ENCODE measurements at regions not wholly inside any gene's neighbourhood (a gene's known extent, or its start where the extent isn't known, plus 50 kb on each side); places are given as distances from the start of the nearest gene placed in this dataset.

GRCh38 chr7:10082896-10083295 lies 890.8 kb upstream of the PHF14 start:
- Histone ChIP-seq H3K27ac (no peak overlapping the region), H3K4me2 (no peak overlapping the region), H3K9me2 (replicated peaks; ENCODE audit: insufficient read depth) (no peaks in the 10 kb centered on the region), H3K36me3 (replicated peaks; ENCODE audit: insufficient read depth, low read depth) (no peaks in the 10 kb centered on the region), H3K79me2 (no peaks in the 10 kb centered on the region), H3K4me1 (ENCODE audit: insufficient read depth) (no peaks in the 10 kb centered on the region), H3K27me3 (no peaks in the 10 kb centered on the region), H3K9me3 (ENCODE audit: low read depth) (no peaks in the 10 kb centered on the region), H4K20me1 (ENCODE audit: insufficient read depth, poor library complexity, severe bottlenecking) (no peaks in the 10 kb centered on the region), H3K4me3 (no peak overlapping the region), H2AFZ (no peak overlapping the region)
- no peak for DNase-seq (ENCODE audit: low spot score)
- 73% methylated on average over 4 of the region's 4 CpGs for WGBS (ENCODE audit: low lambda C conversion rate, missing lambda C conversion rate)
- TF ChIP-seq EZH2 (IDR thresholded peaks at IDR 0.05; ENCODE audit: borderline replicate concordance) (no peak), EZH2phosphoT487 (IDR thresholded peaks at IDR 0.05; ENCODE audit: low read depth, severe bottlenecking, unreplicated experiment) (no peak)
- TF ChIP-seq, protein P1, sequence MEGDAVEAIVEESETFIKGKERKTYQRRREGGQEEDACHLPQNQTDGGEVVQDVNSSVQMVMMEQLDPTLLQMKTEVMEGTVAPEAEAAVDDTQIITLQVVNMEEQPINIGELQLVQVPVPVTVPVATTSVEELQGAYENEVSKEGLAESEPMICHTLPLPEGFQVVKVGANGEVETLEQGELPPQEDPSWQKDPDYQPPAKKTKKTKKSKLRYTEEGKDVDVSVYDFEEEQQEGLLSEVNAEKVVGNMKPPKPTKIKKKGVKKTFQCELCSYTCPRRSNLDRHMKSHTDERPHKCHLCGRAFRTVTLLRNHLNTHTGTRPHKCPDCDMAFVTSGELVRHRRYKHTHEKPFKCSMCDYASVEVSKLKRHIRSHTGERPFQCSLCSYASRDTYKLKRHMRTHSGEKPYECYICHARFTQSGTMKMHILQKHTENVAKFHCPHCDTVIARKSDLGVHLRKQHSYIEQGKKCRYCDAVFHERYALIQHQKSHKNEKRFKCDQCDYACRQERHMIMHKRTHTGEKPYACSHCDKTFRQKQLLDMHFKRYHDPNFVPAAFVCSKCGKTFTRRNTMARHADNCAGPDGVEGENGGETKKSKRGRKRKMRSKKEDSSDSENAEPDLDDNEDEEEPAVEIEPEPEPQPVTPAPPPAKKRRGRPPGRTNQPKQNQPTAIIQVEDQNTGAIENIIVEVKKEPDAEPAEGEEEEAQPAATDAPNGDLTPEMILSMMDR (IDR thresholded peaks at IDR 0.05; ENCODE audit: poor library complexity), result no peak

- Histone ChIP-seq H3K4me3 (no peak overlapping the region), H3K27me3 (no peaks in the 10 kb centered on the region), H4K20me1 (ENCODE audit: insufficient read depth, poor library complexity, severe bottlenecking) (no peaks in the 10 kb centered on the region), H3K9me3 (ENCODE audit: low read depth) (no peaks in the 10 kb centered on the region), H3K9me2 (replicated peaks; ENCODE audit: insufficient read depth) (no peaks in the 10 kb centered on the region), H3K79me2 (no peaks in the 10 kb centered on the region), H2AFZ (no peak overlapping the region), H3K27ac (no peak overlapping the region), H3K36me3 (replicated peaks; ENCODE audit: insufficient read depth, low read depth) (no peaks in the 10 kb centered on the region), H3K4me1 (ENCODE audit: insufficient read depth) (no peaks in the 10 kb centered on the region), H3K4me2 (no peak overlapping the region)
- WGBS (ENCODE audit: low lambda C conversion rate, missing lambda C conversion rate), result 48% methylated on average over 4 of the region's 4 CpGs
- TF ChIP-seq, protein P1 (IDR thresholded peaks at IDR 0.05; ENCODE audit: poor library complexity), result no peak
- TF ChIP-seq EZH2 (IDR thresholded peaks at IDR 0.05; ENCODE audit: borderline replicate concordance), result no peak
- no peak for DNase-seq (ENCODE audit: low spot score)
Measured at GRCh38 chr7:10083766-10084165, 889.9 kb upstream of the PHF14 start.

DNA sequence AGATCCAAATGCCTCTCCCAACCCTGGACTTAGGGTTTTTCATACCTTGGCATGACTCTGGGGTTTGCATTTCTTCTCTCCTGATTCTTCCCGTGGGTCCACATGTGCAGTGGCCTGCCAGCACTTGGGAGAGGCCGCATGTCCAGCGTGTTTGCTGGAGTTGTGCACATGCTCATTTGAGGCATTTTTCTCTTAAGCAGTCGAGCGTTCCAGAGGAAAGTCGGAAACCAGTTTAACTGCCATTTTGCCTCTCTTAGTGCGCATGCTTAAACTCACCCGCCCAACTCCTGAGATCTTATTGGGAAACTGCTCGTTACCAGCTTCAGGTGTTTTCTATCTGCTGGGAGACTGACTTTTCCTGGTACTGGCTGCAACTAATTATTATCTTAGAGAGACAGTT lies 888.4 kb upstream of the PHF14 start:
- TF ChIP-seq EZH2 (IDR thresholded peaks at IDR 0.05; ENCODE audit: borderline replicate concordance) (no peak), EZH2phosphoT487 (IDR thresholded peaks at IDR 0.05; ENCODE audit: low read depth, severe bottlenecking, unreplicated experiment) (no peak)
- TF ChIP-seq, protein P1 (IDR thresholded peaks at IDR 0.05; ENCODE audit: poor library complexity), result no peak
- no peaks in the 10 kb centered on the region for H3K9me3 ChIP-seq (ENCODE audit: low read depth)
- H3K79me2 ChIP-seq, result no peaks in the 10 kb centered on the region
- H4K20me1 ChIP-seq (ENCODE audit: insufficient read depth, poor library complexity, severe bottlenecking), result no peaks in the 10 kb centered on the region
- H3K27me3 ChIP-seq, result no peaks in the 10 kb centered on the region
- no peak overlapping the region for H3K27ac ChIP-seq
- DNase-seq (ENCODE audit: low spot score), result no peak
- H3K4me1 ChIP-seq (ENCODE audit: insufficient read depth), result no peaks in the 10 kb centered on the region
- no peak overlapping the region for H3K4me2 ChIP-seq
- no peak overlapping the region for H3K4me3 ChIP-seq
- WGBS (ENCODE audit: low lambda C conversion rate, missing lambda C conversion rate), result 90% methylated on average over 9 of the region's 9 CpGs
- no peaks in the 10 kb centered on the region for H3K9me2 ChIP-seq (replicated peaks; ENCODE audit: insufficient read depth)
- H2AFZ ChIP-seq, result no peak overlapping the region
- no peaks in the 10 kb centered on the region for H3K36me3 ChIP-seq (replicated peaks; ENCODE audit: insufficient read depth, low read depth)

DNA sequence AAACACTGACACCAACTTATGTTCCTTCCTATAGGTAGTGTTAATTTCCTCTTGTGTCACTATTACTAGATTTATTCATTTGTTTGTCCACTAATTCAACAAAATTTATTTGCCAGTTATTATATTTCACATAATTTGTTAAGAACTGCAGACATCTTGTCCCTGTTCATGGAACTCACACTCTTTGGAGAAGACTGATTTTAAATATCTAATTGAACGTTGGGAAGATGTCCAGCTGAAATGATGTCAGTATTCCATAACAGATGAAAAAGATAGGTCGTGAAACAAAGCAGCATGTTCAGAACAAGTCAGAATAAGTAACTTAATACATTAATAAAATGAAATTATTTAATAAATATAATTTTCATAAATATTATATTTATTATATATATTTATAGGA lies 873.1 kb upstream of the PHF14 start:
- H3K27me3 ChIP-seq, result no peaks in the 10 kb centered on the region
- WGBS (ENCODE audit: low lambda C conversion rate, missing lambda C conversion rate), result 74% methylated on average over 2 of the region's 2 CpGs
- no peak overlapping the region for H2AFZ ChIP-seq
- H4K20me1 ChIP-seq (ENCODE audit: insufficient read depth, poor library complexity, severe bottlenecking), result no peaks in the 10 kb centered on the region
- no peaks in the 10 kb centered on the region for H3K36me3 ChIP-seq (replicated peaks; ENCODE audit: insufficient read depth, low read depth)
- H3K4me3 ChIP-seq, result no peak overlapping the region
- H3K4me1 ChIP-seq (ENCODE audit: insufficient read depth), result no peaks in the 10 kb centered on the region
- H3K79me2 ChIP-seq, result no peaks in the 10 kb centered on the region
- no peak for TF ChIP-seq EZH2phosphoT487 (IDR thresholded peaks at IDR 0.05; ENCODE audit: low read depth, severe bottlenecking, unreplicated experiment)
- no peak for TF ChIP-seq EZH2 (IDR thresholded peaks at IDR 0.05; ENCODE audit: borderline replicate concordance)
- TF ChIP-seq, protein P1 (IDR thresholded peaks at IDR 0.05; ENCODE audit: poor library complexity), result no peak
- H3K9me2 ChIP-seq (replicated peaks; ENCODE audit: insufficient read depth), result no peaks in the 10 kb centered on the region
- H3K4me2 ChIP-seq, result no peak overlapping the region
- H3K9me3 ChIP-seq (ENCODE audit: low read depth), result no peaks in the 10 kb centered on the region
- H3K27ac ChIP-seq, result no peak overlapping the region
- no peak for DNase-seq (ENCODE audit: low spot score)

Measured in hepatocyte (in vitro differentiated cells).